ENCODE measurements at regions not wholly inside any gene's neighbourhood (a gene's known extent, or its start where the extent isn't known, plus 50 kb on each side); places are given as distances from the start of the nearest gene placed in this dataset.

DNA sequence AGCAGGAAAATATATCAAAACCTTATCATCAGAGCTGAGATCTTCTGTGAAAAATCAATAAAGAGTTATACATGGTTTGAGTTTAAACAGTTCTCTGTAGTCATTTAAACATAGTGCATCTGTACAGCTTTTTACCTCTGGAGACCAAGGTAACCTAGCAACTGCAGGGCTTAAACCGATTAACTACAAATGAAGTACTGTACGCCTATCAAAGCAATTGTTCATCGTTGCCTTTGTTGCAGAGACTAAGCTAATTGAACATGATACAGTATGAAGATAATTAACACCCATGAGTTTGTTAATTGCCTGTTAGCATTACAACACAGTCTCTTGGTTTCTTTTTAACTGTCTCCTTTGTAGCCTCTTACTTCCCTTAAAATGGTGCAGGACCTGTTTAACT is 147.9 kb downstream of the LNPK start:
- TF ChIP-seq, protein P1, sequence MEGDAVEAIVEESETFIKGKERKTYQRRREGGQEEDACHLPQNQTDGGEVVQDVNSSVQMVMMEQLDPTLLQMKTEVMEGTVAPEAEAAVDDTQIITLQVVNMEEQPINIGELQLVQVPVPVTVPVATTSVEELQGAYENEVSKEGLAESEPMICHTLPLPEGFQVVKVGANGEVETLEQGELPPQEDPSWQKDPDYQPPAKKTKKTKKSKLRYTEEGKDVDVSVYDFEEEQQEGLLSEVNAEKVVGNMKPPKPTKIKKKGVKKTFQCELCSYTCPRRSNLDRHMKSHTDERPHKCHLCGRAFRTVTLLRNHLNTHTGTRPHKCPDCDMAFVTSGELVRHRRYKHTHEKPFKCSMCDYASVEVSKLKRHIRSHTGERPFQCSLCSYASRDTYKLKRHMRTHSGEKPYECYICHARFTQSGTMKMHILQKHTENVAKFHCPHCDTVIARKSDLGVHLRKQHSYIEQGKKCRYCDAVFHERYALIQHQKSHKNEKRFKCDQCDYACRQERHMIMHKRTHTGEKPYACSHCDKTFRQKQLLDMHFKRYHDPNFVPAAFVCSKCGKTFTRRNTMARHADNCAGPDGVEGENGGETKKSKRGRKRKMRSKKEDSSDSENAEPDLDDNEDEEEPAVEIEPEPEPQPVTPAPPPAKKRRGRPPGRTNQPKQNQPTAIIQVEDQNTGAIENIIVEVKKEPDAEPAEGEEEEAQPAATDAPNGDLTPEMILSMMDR (conservative IDR thresholded peaks at IDR 0.05), result no peak
- TF ChIP-seq ZFX (IDR thresholded peaks at IDR 0.05), result no peak

Measured in C4-2B (cell line).